Astrocyte of the cerebellum (primary cell): ENCODE measurements at regions not wholly inside any gene's neighbourhood (a gene's known extent, or its start where the extent isn't known, plus 50 kb on each side); places are given as distances from the start of the nearest gene placed in this dataset.

ENCODE experiments used
- DNase-seq: peaks from one replicate; pipeline ENCODE4 v3.0.0-alpha.2; 2011; ENCODE audit warnings: low read depth
- H3K4me3 ChIP-seq: 2 replicates; pipeline ENCODE4 v1.5.1; 2011; ENCODE audit warnings: mild to moderate bottlenecking, low read depth, low read length, moderate library complexity
- in situ Hi-C: cut with HindIII; loops from 2 replicates; pipeline ENCODE4 v1.10.0; 2017; ENCODE audit warnings: low sequenced_read_pairs
- TF ChIP-seq, protein P1 (sequence below): IDR thresholded peaks from 2 replicates; pipeline ENCODE4 v1.5.1; 2012; ENCODE audit warnings: low read length, low read depth, moderate library complexity, mild to moderate bottlenecking; ENCODE audit errors: missing control alignments

DNA sequence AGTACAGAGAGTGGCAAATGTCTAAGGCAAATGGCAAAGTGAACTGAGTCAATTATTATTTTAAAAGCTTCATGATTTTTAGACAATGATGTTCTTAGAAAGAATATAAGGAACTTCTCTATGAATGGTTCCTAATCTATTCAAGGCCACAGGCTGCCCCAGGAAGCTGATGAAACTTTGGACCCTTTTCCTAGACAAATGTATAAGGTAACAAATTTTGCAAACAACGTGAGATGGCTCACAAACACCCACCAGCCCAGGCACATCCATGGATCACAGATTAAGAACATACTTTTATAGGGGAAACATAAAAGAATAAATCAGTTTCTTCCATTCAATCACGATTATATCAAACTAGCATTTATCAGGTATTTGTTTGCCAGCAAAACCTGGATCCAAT lies 659.0 kb downstream of the IRS1 start:
- H3K4me3 ChIP-seq = no peak overlapping the region
- no peak for DNase-seq
- TF ChIP-seq, protein P1, sequence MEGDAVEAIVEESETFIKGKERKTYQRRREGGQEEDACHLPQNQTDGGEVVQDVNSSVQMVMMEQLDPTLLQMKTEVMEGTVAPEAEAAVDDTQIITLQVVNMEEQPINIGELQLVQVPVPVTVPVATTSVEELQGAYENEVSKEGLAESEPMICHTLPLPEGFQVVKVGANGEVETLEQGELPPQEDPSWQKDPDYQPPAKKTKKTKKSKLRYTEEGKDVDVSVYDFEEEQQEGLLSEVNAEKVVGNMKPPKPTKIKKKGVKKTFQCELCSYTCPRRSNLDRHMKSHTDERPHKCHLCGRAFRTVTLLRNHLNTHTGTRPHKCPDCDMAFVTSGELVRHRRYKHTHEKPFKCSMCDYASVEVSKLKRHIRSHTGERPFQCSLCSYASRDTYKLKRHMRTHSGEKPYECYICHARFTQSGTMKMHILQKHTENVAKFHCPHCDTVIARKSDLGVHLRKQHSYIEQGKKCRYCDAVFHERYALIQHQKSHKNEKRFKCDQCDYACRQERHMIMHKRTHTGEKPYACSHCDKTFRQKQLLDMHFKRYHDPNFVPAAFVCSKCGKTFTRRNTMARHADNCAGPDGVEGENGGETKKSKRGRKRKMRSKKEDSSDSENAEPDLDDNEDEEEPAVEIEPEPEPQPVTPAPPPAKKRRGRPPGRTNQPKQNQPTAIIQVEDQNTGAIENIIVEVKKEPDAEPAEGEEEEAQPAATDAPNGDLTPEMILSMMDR = no peak
- in situ Hi-C loops = no loop called here

DNA sequence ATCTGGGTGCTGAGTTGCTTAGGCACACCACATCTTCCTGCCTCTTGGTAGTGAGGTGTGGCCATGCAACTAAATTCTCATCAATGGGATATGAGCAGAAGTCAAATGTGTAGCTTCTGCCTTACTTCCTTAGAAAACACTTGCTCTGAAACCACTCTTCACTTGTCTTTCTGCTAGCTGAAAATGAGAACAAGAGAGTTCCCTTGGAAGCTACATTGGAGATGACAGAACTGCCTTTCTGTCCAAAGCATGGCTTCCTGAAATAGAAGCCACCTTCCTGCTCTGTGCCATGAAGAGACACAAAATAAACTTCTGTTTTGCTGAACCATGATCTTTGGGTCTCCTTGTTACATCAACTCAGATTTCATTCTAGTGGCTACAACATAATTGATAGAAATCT lies 659.9 kb downstream of the IRS1 start:
- TF ChIP-seq, protein P1 = no peak
- DNase-seq = no peak
- in situ Hi-C loops = no loop called here
- H3K4me3 ChIP-seq = no peak overlapping the region

DNA sequence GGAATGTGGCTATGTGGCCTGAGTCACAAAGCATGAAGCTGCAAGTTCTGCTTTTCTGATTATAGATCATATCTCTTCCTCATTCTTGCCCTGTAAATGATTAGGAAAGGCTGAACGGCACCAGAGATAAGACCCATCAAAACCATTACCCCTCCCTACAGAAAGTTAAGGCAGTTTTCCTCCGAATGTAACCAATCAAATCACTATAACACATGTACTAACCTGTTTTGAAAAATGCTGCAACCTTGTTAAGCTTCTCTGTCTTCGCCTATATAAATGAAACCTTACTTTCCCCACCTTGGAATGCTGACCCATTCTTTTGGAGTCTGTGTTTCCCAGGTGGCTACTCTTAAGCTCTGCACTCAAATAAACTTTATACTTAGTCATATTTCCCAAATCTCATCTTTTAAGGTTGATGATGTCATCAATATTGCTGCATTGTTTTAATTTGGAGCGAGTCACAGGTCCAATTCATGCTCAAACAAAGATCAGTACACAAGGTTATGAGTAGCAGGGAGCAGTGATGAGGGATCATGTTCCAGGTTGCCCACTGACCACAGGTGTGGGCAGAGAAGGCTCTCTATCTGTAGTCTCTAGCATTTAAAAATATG lies 662.3 kb downstream of the IRS1 start:
- DNase-seq = no peak
- in situ Hi-C loops = no loop called here
- H3K4me3 ChIP-seq = no peak overlapping the region
- TF ChIP-seq, protein P1 = no peak

DNA sequence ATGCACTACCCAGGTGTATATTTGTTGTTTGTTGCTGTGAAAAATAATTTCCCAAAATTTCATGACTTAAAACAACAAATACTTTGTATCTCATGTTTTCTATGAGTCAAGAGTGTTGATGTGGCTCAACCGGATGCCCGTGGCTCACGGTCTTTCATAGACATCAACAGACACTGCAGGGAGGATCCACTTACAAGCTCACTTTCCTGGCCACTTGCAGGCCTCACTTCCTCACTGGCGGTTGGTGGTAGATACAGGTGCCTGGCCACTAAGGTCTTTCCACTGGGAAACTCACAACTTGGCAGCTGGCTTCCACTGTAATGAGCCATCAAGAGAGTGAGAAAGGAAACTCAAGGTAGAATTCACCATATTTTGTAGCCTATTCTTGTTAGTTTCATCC lies 662.9 kb downstream of the IRS1 start:
- no peak for DNase-seq
- TF ChIP-seq, protein P1 = no peak
- H3K4me3 ChIP-seq = no peak overlapping the region
- in situ Hi-C loops = no loop called here

DNA sequence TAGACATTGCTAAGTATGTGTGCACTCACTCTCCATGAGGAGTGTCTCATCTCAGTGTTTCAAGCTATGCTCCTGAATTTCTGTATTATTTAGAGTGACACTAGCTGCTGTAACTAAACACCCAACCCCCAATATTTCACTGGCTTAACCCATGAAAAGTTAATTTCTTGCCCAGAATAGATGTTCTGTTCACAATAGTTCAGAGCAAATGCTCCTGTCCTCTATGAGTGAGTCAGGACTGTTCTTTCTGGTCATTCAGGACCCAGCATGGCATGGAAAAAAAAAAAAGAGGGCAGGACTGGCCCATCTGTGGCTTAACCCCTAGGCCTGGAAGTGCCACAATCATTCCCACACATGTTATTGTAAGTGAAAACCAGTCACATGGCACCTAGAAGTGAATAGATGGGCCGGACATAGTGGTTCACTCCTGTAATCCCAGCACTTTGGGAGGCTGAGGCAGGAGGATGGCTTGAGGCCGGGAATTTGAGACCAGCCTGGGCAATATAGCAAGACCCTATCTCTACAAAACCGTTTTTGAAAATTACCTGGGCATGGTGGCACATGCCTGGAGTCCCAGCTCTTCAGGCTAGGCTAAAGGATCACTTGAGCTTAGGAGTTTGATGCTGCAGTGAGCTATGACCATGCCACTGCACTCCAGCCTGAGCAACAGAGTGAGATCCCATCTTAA lies 663.6 kb downstream of the IRS1 start:
- H3K4me3 ChIP-seq = no peak overlapping the region
- DNase-seq = no peak
- in situ Hi-C loops = no loop called here
- TF ChIP-seq, protein P1 = no peak

DNA sequence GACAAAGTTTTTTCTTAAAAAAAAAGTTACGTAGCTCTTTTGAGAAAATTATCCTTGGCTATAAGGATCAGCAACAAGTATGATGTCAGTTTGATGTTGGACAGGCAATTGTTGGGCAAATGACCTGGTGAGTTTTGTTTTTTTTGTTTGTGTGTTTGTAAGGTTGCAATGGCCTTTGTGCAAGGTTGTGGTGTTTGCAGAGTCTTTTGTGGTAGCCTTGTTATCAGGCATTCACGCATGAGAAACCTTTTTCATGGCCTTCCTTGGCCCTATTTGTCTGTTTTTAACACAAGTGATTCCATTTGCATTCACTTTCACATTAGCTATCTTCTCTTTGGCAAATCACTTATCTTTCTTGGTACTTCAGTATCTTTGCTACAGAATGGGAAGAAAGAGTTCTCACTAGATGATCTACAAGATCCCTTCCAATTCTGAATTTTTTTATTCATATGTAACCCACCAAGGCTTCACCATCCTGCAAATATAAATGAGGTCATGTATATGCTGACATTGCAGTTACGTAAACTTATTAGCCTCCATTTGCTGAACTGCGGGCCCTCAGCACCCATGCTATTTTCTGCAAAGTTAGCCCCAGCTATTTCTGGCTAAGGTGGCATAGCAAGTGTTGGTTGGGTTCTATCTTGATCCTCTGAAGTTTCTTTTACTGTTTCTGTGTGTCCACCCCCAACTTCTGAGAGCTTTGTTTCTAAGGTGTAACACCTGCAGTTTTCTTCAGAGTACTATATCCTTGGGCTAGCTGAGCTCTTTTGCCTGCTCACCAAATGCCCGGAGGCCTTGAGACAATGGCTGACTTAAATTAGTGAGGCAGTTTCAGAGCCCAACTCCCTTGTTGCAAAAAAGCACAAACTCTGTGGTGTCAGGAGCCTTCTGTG lies 667.1 kb downstream of the IRS1 start:
- in situ Hi-C loops = no loop called here
- no peak for DNase-seq
- H3K4me3 ChIP-seq = no peak overlapping the region
- TF ChIP-seq, protein P1 = no peak
